ENCODE measurements at regions not wholly inside any gene's neighbourhood (a gene's known extent, or its start where the extent isn't known, plus 50 kb on each side); places are given as distances from the start of the nearest gene placed in this dataset.
A peak's percentile ranks its signal among the peaks of the same experiment; 100 is the strongest.

GRCh38 chrX:145178268-145178667, 69.0 kb upstream of the SPANXN1 start:
- Histone ChIP-seq H3K27me3 (no peaks in the 10 kb centered on the region), H3K9me3 (no peaks in the 10 kb centered on the region), H3K4me1 (no peaks in the 10 kb centered on the region), H3K27ac (no peak overlapping the region), H3K4me3 (no peak overlapping the region), H3K36me3 (no peaks in the 10 kb centered on the region)
- TF ChIP-seq, protein P1, sequence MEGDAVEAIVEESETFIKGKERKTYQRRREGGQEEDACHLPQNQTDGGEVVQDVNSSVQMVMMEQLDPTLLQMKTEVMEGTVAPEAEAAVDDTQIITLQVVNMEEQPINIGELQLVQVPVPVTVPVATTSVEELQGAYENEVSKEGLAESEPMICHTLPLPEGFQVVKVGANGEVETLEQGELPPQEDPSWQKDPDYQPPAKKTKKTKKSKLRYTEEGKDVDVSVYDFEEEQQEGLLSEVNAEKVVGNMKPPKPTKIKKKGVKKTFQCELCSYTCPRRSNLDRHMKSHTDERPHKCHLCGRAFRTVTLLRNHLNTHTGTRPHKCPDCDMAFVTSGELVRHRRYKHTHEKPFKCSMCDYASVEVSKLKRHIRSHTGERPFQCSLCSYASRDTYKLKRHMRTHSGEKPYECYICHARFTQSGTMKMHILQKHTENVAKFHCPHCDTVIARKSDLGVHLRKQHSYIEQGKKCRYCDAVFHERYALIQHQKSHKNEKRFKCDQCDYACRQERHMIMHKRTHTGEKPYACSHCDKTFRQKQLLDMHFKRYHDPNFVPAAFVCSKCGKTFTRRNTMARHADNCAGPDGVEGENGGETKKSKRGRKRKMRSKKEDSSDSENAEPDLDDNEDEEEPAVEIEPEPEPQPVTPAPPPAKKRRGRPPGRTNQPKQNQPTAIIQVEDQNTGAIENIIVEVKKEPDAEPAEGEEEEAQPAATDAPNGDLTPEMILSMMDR (IDR thresholded peaks at IDR 0.05) = peak in 3 of 4 donors; percentile 17 to 40 (median 27)
- FAIRE-seq (no peak), ATAC-seq (no peak), DNase-seq (no peak)
- intact Hi-C loops (cut with DNase I) = no loop called here

GRCh38 chrX:145190801-145191389, 56.4 kb upstream of the SPANXN1 start:
- Histone ChIP-seq H3K9me3 (no peaks in the 10 kb centered on the region), H3K27ac (no peak overlapping the region), H3K4me3 (no peak overlapping the region), H3K4me1 (no peaks in the 10 kb centered on the region), H3K36me3 (no peaks in the 10 kb centered on the region), H3K27me3 (peaks cover 0 to 10% (median 0%) of the 10 kb centered on the region in 4 donors)
- WGBS, 2 donors = 39 to 49% methylated on average over 3 of the region's 3 CpGs
- TF ChIP-seq, protein P1 (IDR thresholded peaks at IDR 0.05) = peak in 1 of 4 donors; percentile 24
- FAIRE-seq = peak; percentile 51
- ATAC-seq = peak in 1 of 4 donors; percentile 37
- DNase-seq = no peak
- intact Hi-C loops (cut with DNase I) = no loop called here

Measured in pancreas (tissue), 10 donors.